HCT116 (cell line): ENCODE measurements at regions not wholly inside any gene's neighbourhood (a gene's known extent, or its start where the extent isn't known, plus 50 kb on each side); places are given as distances from the start of the nearest gene placed in this dataset.

ENCODE experiments used
- ATAC-seq: fragments of 200-7000 bp; cut with Tn5 transposase; 2 replicates; pipeline ENCODE4 v1.9.1; 2020; ENCODE audit warnings: mild to moderate bottlenecking, moderate library complexity
- BruUV-seq: library from RNA; stranded (reverse); fragments of 400-500 nt; replicated peaks from 2 replicates; lab custom pipeline; 2021; lab: Mats Ljungman, UMichigan
- CTCF ChIA-PET: fragments of 300-600 bp; sonication (Branson Sonifier 250); formaldehyde crosslinking; loops from one replicate; lab custom pipeline; 2021; ENCODE audit warnings: antibody characterized with exemption; lab: Charles Lee
- POLR2A ChIA-PET: fragments of 300-600, 350-600 bp; sonication (Branson Sonifier 250); formaldehyde crosslinking; loops from one replicate; lab custom pipeline; 2021; ENCODE audit warnings: antibody characterized with exemption; lab: Charles Lee
- RAD21 ChIA-PET, 2 experiments: fragments of 300-600 bp; sonication (Branson Sonifier 250); formaldehyde crosslinking; loops; one replicate each; lab custom pipeline; 2023; ENCODE audit warnings: low total read pairs in 2 of 2; ENCODE audit not compliant: uncharacterized antibody in 2 of 2, unreplicated experiment in 2 of 2, low non-redundant PET in 1 of 2; lab: Charles Lee
- DNase-seq: peaks from one replicate; pipeline ENCODE4 v3.0.0-alpha.2; 2010; ENCODE audit warnings: low read depth, low spot score
- H2AFZ ChIP-seq: fragments of 200-600 bp; shearing (Covaris generic), sonication (generic); 2 replicates; pipeline ENCODE4 v1.6.1; 2017; ENCODE audit warnings: low read depth, mixed run types, mixed read lengths, antibody characterized with exemption, low read length; ENCODE audit not compliant: poor library complexity, severe bottlenecking
- H3K27ac ChIP-seq: 2 replicates; pipeline ENCODE4 v1.5.1; 2012; ENCODE audit warnings: low read depth, low read length
- H3K27me3 ChIP-seq: fragments of 200-600 bp; sonication (generic); 2 replicates; pipeline ENCODE4 v1.6.1; 2016; ENCODE audit warnings: mixed run types, low read length, mixed read lengths; ENCODE audit not compliant: insufficient read depth
- H3K36me3 ChIP-seq, 2 experiments: fragments of 200-500 bp in 1 of 2; fragments of 200-600 bp in 1 of 2; sonication (Bioruptor generic) in 1 of 2; sonication (generic) in 1 of 2; 2 replicates each; pipeline versions ENCODE4 v1.5.1 to v1.6.1; 2014 to 2016; ENCODE audit warnings: low read length in 2 of 2, inconsistent platforms in 1 of 2, mixed read lengths in 1 of 2, mixed run types in 1 of 2; ENCODE audit not compliant: insufficient read depth in 2 of 2, control insufficient read depth in 1 of 2
- H3K4me1 ChIP-seq, 2 experiments: fragments of 200-600 bp in 1 of 2; sonication (generic) in 1 of 2; 2 replicates each; pipeline versions ENCODE4 v1.5.1 to v1.6.1; 2012 to 2017; ENCODE audit warnings: low read length in 2 of 2, inconsistent platforms in 1 of 2, mild to moderate bottlenecking in 1 of 2, mixed read lengths in 1 of 2, mixed run types in 1 of 2, moderate library complexity in 1 of 2; ENCODE audit not compliant: insufficient read depth in 2 of 2, control insufficient read depth in 1 of 2
- H3K4me2 ChIP-seq: fragments of 200-600 bp; sonication (generic); 2 replicates; pipeline ENCODE4 v1.6.1; 2017; ENCODE audit warnings: mixed run types, low read length, mixed read lengths
- H3K4me3 ChIP-seq, 2 experiments: fragments of 200-600 bp in 1 of 2; sonication (generic) in 1 of 2; replicated peaks in 1 of 2; 2 replicates each; pipeline ENCODE4 v1.5.1; 2011 to 2016; ENCODE audit warnings: low read length in 2 of 2, control low read depth in 1 of 2, low read depth in 1 of 2, mild to moderate bottlenecking in 1 of 2, mixed read lengths in 1 of 2, mixed run types in 1 of 2
- H3K79me2 ChIP-seq: fragments of 200-600 bp; sonication (generic); 2 replicates; pipeline ENCODE4 v1.6.1; 2017; ENCODE audit warnings: mild to moderate bottlenecking, mixed run types, low read length, moderate library complexity, mixed read lengths; ENCODE audit not compliant: insufficient read depth
- H3K9ac ChIP-seq: fragments of 200-600 bp; sonication (generic); 2 replicates; pipeline ENCODE4 v1.6.1; 2016; ENCODE audit warnings: low read length, mixed read lengths
- H3K9me2 ChIP-seq: fragments of 200-600 bp; sonication (generic), shearing (Covaris generic); 2 replicates; pipeline ENCODE4 v1.6.1; 2017; ENCODE audit warnings: mixed run types, mild to moderate bottlenecking, moderate library complexity; ENCODE audit not compliant: insufficient read depth
- H3K9me3 ChIP-seq, 2 experiments: fragments of 200-500 bp in 1 of 2; fragments of 200-600 bp in 1 of 2; sonication (Bioruptor generic) in 1 of 2; sonication (generic) in 1 of 2; 2 replicates each; pipeline ENCODE4 v1.6.1; 2014 to 2017; ENCODE audit warnings: low read length in 2 of 2, mixed read lengths in 2 of 2, inconsistent platforms in 1 of 2, low read depth in 1 of 2, mild to moderate bottlenecking in 1 of 2, mixed run types in 1 of 2, moderate library complexity in 1 of 2; ENCODE audit not compliant: control insufficient read depth in 1 of 2, insufficient read depth in 1 of 2
- H4K20me1 ChIP-seq: fragments of 200-600 bp; sonication (generic), shearing (Covaris generic); 2 replicates; pipeline ENCODE4 v1.6.1; 2017; ENCODE audit warnings: mixed run types, mild to moderate bottlenecking, moderate library complexity; ENCODE audit not compliant: insufficient read depth
- ATF3 ChIP-seq: IDR thresholded peaks from 2 replicates; pipeline ENCODE4 v1.6.1; 2012
- CEBPB ChIP-seq: IDR thresholded peaks from 2 replicates; pipeline ENCODE4 v1.6.1; 2012; ENCODE audit warnings: low read depth
- ELF1 ChIP-seq: IDR thresholded peaks from 2 replicates; pipeline ENCODE4 v1.6.1; 2012; ENCODE audit warnings: low read depth, borderline replicate concordance
- EZH2 ChIP-seq: fragments of 200-600 bp; sonication (generic); IDR thresholded peaks from 2 replicates; pipeline ENCODE4 v1.6.1; 2017; ENCODE audit warnings: antibody characterized with exemption, mixed run types
- EZH2phosphoT487 ChIP-seq: fragments of 200-600 bp; IDR thresholded peaks from 2 replicates; pipeline ENCODE4 v1.6.1; 2018; ENCODE audit warnings: antibody characterized with exemption, borderline replicate concordance
- FOSL1 ChIP-seq: IDR thresholded peaks from 2 replicates; pipeline ENCODE4 v1.6.1; 2012; ENCODE audit warnings: low read depth
- MAX ChIP-seq: IDR thresholded peaks from 2 replicates; pipeline ENCODE4 v1.6.1; 2012
- POLR2A ChIP-seq: IDR thresholded peaks from 2 replicates; pipeline ENCODE4 v1.7.0; 2011; ENCODE audit warnings: borderline replicate concordance; ENCODE audit not compliant: insufficient read depth, insufficient read length; ENCODE audit errors: extremely low read depth
- POLR2AphosphoS5 ChIP-seq: IDR thresholded peaks from 2 replicates; pipeline ENCODE4 v1.6.1; 2011; ENCODE audit warnings: mild to moderate bottlenecking, low read depth, low read length, moderate library complexity
- RAD21 ChIP-seq: IDR thresholded peaks from 2 replicates; pipeline ENCODE4 v1.6.1; 2012; ENCODE audit warnings: low read depth, mild to moderate bottlenecking
- SIN3A ChIP-seq: IDR thresholded peaks from 2 replicates; pipeline ENCODE4 v1.6.1; 2012; ENCODE audit warnings: low read depth
- SP1 ChIP-seq: IDR thresholded peaks from 2 replicates; pipeline ENCODE4 v1.6.1; 2012; ENCODE audit warnings: low read depth
- SRF ChIP-seq: IDR thresholded peaks from 2 replicates; pipeline ENCODE4 v1.6.1; 2012; ENCODE audit warnings: low read depth
- TCF7L2 ChIP-seq: IDR thresholded peaks from 2 replicates; pipeline ENCODE4 v1.7.0; 2011; ENCODE audit warnings: borderline replicate concordance, inconsistent platforms; ENCODE audit not compliant: insufficient read depth, insufficient read length; ENCODE audit errors: extremely low read depth
- YY1 ChIP-seq: IDR thresholded peaks from 2 replicates; pipeline ENCODE4 v1.6.1; 2011; ENCODE audit warnings: low read length, low read depth, moderate library complexity, mild to moderate bottlenecking; ENCODE audit not compliant: insufficient replicate concordance; ENCODE audit errors: extremely low read depth
- ZBTB33 ChIP-seq: IDR thresholded peaks from 2 replicates; pipeline ENCODE4 v1.6.1; 2011; ENCODE audit warnings: mild to moderate bottlenecking, low read length, moderate library complexity; ENCODE audit not compliant: insufficient replicate concordance; ENCODE audit errors: extremely low read depth
- intact Hi-C: fragments of 100-400 bp; cut with micrococcal nuclease; formaldehyde crosslinking; loops from 2 replicates; pipeline ENCODE4 v1.10.0; 2022
- TF ChIP-seq, protein P1 (sequence below): IDR thresholded peaks from 2 replicates; pipeline ENCODE4 v1.6.1; 2012; ENCODE audit warnings: low read depth

DNA sequence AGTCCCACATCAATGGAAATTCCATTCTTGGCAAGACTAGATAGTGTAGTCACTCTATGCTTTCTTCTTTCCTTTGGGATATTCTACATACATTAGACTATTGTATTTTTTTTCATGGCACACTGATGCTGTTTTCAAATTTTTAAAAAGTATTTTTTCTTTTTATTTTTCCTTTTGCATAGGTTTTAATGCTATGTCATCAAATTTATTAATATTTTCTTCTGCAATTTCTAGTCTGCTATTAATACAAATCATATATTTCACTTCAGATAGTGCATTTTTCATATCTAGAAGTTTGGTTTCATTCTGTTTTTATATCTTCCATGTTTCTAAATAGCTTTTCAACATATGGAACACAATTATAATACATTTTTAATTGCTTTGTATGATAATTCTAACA is 2050.1 kb upstream of the PRR20A start (continued):
- TF ChIP-seq YY1: no peak
- TF ChIP-seq SRF: no peak
- no peak for TF ChIP-seq EZH2
- TF ChIP-seq TCF7L2: no peak
- no peak for TF ChIP-seq SP1
- no peak for TF ChIP-seq ZBTB33
- TF ChIP-seq MAX: no peak
- TF ChIP-seq ATF3: no peak
- no peak for TF ChIP-seq POLR2A

GRCh38 chr13:55091172-55091571 is 2049.5 kb upstream of the PRR20A start:
- CTCF ChIA-PET: no interaction called here
- intact Hi-C loops: no loop called here
- peaks cover 4 to 18% of the 10 kb centered on the region in 2 experiments; a peak in 2 of 4 replicates for H3K9me3 ChIP-seq
- H3K9ac ChIP-seq: no peak overlapping the region
- H2AFZ ChIP-seq: no peak overlapping the region
- POLR2A ChIA-PET: no interaction called here
- DNase-seq: no peak
- BruUV-seq: no TSS peak
- H3K79me2 ChIP-seq: no peaks in the 10 kb centered on the region
- no peak overlapping the region for H3K4me3 ChIP-seq
- no peaks in the 10 kb centered on the region for H3K36me3 ChIP-seq
- no peak for ATAC-seq
- H3K4me1 ChIP-seq: no peaks in the 10 kb centered on the region
- no peak overlapping the region for H3K4me2 ChIP-seq
- no peak overlapping the region for H3K27ac ChIP-seq
- H3K9me2 ChIP-seq: no peaks in the 10 kb centered on the region
- RAD21 ChIA-PET: no interaction called here
- H3K27me3 ChIP-seq: no peaks in the 10 kb centered on the region
- no peaks in the 10 kb centered on the region for H4K20me1 ChIP-seq
- TF ChIP-seq ELF1 (no peak), EZH2phosphoT487 (no peak), ZBTB33 (no peak), CEBPB (no peak), POLR2AphosphoS5 (no peak), SIN3A (no peak), RAD21 (no peak), FOSL1 (no peak)
- TF ChIP-seq, protein P1, sequence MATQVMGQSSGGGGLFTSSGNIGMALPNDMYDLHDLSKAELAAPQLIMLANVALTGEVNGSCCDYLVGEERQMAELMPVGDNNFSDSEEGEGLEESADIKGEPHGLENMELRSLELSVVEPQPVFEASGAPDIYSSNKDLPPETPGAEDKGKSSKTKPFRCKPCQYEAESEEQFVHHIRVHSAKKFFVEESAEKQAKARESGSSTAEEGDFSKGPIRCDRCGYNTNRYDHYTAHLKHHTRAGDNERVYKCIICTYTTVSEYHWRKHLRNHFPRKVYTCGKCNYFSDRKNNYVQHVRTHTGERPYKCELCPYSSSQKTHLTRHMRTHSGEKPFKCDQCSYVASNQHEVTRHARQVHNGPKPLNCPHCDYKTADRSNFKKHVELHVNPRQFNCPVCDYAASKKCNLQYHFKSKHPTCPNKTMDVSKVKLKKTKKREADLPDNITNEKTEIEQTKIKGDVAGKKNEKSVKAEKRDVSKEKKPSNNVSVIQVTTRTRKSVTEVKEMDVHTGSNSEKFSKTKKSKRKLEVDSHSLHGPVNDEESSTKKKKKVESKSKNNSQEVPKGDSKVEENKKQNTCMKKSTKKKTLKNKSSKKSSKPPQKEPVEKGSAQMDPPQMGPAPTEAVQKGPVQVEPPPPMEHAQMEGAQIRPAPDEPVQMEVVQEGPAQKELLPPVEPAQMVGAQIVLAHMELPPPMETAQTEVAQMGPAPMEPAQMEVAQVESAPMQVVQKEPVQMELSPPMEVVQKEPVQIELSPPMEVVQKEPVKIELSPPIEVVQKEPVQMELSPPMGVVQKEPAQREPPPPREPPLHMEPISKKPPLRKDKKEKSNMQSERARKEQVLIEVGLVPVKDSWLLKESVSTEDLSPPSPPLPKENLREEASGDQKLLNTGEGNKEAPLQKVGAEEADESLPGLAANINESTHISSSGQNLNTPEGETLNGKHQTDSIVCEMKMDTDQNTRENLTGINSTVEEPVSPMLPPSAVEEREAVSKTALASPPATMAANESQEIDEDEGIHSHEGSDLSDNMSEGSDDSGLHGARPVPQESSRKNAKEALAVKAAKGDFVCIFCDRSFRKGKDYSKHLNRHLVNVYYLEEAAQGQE: no peak
